GM12878 (cell line): ENCODE measurements at regions not wholly inside any gene's neighbourhood (a gene's known extent, or its start where the extent isn't known, plus 50 kb on each side); places are given as distances from the start of the nearest gene placed in this dataset.
"Not testable (repeated sequence)": the region's sequence is repeated elsewhere in the genome, so short reads cannot be mapped to it uniquely, and the experiment has no call there.

Experiments used
- ATAC-seq: fragments of 200-7000 bp; cut with Tn5 transposase; 3 replicates; pipeline ENCODE4 v1.9.1; 2020; ENCODE audit warnings: mild to moderate bottlenecking, moderate library complexity
- BruUV-seq: library from RNA; stranded (reverse); fragments of 400-500 nt; replicated peaks from 2 replicates; lab custom pipeline; 2021; lab: Mats Ljungman, UMichigan
- CTCF ChIA-PET: fragments of 300-600 bp; sonication (Branson Sonifier 250); formaldehyde crosslinking; extraction: SDS; loops from one replicate; lab custom pipeline; 2021; ENCODE audit warnings: inconsistent platforms; lab: Yijun Ruan, JAX
- POLR2A ChIA-PET: fragments of 350-600 bp; formaldehyde crosslinking; extraction: SDS; loops from one replicate; lab custom pipeline; 2021; ENCODE audit warnings: inconsistent platforms; lab: Charles Lee
- RAD21 ChIA-PET: fragments of 300-600 bp; sonication (Branson Sonifier 250); formaldehyde crosslinking; loops from one replicate; lab custom pipeline; 2023; ENCODE audit warnings: antibody characterized with exemption; ENCODE audit not compliant: unreplicated experiment; lab: Charles Lee
- SMC1A ChIA-PET: fragments of 300-600 bp; sonication (Branson Sonifier 250); formaldehyde crosslinking; loops from one replicate; lab custom pipeline; 2023; ENCODE audit not compliant: unreplicated experiment, uncharacterized antibody; lab: Charles Lee
- DNase-seq: peaks from one replicate; pipeline ENCODE4 v3.0.0-alpha.2; 2011; ENCODE audit warnings: low read depth, low spot score
- FAIRE-seq: peaks from 3 replicates; lab custom pipeline; 2011; peaks lifted over from hg19 to GRCh38; lab: Jason Lieb, UNC
- H2AFZ ChIP-seq: 2 replicates; pipeline ENCODE4 v1.6.0; 2011; ENCODE audit warnings: low read depth, low read length, control low read depth; ENCODE audit not compliant: control insufficient read depth
- H3K27ac ChIP-seq: 2 replicates; pipeline ENCODE4 v1.5.1; 2011; ENCODE audit warnings: control low read depth; ENCODE audit not compliant: control insufficient read depth, insufficient read depth
- H3K27me3 ChIP-seq, 2 experiments: replicated peaks in 1 of 2; 2 replicates each; pipeline versions ENCODE4 v1.6.0 to v1.6.1; 2011; ENCODE audit warnings: low read length in 1 of 2; ENCODE audit not compliant: control insufficient read depth in 2 of 2, insufficient read depth in 2 of 2
- H3K36me3 ChIP-seq, 2 experiments: 2 replicates each; pipeline ENCODE4 v1.5.1; 2011; ENCODE audit warnings: low read length in 1 of 2; ENCODE audit not compliant: control insufficient read depth in 2 of 2, insufficient read depth in 2 of 2
- H3K4me1 ChIP-seq: 2 replicates; pipeline ENCODE4 v1.6.1; 2011; ENCODE audit warnings: mild to moderate bottlenecking, low read length, moderate library complexity, mixed read lengths; ENCODE audit not compliant: control insufficient read depth, insufficient read depth
- H3K4me2 ChIP-seq: 2 replicates; pipeline ENCODE4 v1.6.0; 2011; ENCODE audit warnings: control low read depth; ENCODE audit not compliant: control insufficient read depth, insufficient read depth
- H3K4me3 ChIP-seq: fragments of 200-600 bp; sonication (generic); 2 replicates; pipeline ENCODE4 v1.5.1; 2016
- H3K79me2 ChIP-seq: 2 replicates; pipeline ENCODE4 v1.6.0; 2011; ENCODE audit warnings: low read length; ENCODE audit not compliant: control insufficient read depth, insufficient read depth
- H3K9ac ChIP-seq: 2 replicates; pipeline ENCODE4 v1.8.0; 2011; ENCODE audit warnings: low read length, control low read depth, mixed read lengths; ENCODE audit not compliant: control insufficient read depth, insufficient read depth
- H3K9me3 ChIP-seq: replicated peaks from 3 replicates; pipeline ENCODE4 v1.5.1; 2011; ENCODE audit warnings: mild to moderate bottlenecking, low read length; ENCODE audit not compliant: control insufficient read depth, insufficient read depth
- H4K20me1 ChIP-seq: 2 replicates; pipeline ENCODE4 v1.6.0; 2011; ENCODE audit not compliant: control insufficient read depth, insufficient read depth
- WGBS: methylation state at CpG from one replicate; pipeline ENCODE4 v1.1.6; 2016; ENCODE audit warnings: low lambda C conversion rate; ENCODE audit not compliant: insufficient replicate concordance, insufficient coverage; ENCODE audit errors: missing lambda C conversion rate; 5-methylcytosine and 5-hydroxymethylcytosine counted together
- in situ Hi-C: fragments of 300-500 bp; cut with MboI; formaldehyde crosslinking; loops from 9 replicates; pipeline ENCODE4 v1.14.3; 2018; ENCODE audit warnings: mixed read lengths
- intact Hi-C: fragments of 100-400 bp; cut with micrococcal nuclease; formaldehyde crosslinking; loops from one replicate; pipeline ENCODE4 v1.14.2; 2022; ENCODE audit not compliant: unreplicated experiment

- DNase-seq, SMC1A ChIA-PET, H3K27me3 ChIP-seq, H3K9ac ChIP-seq, in situ Hi-C loops, H3K27ac ChIP-seq, H3K36me3 ChIP-seq, ATAC-seq, FAIRE-seq, H3K4me1 ChIP-seq, intact Hi-C loops, H3K79me2 ChIP-seq, H3K4me3 ChIP-seq, H3K4me2 ChIP-seq, BruUV-seq, H2AFZ ChIP-seq, POLR2A ChIA-PET, CTCF ChIA-PET, RAD21 ChIA-PET, H3K9me3 ChIP-seq, H4K20me1 ChIP-seq: not testable (repeated sequence)
- WGBS, result 54% methylated on average over 3 of the region's 3 CpGs
Observed at GRCh38 chr5:110887170-110887569, 148.4 kb downstream of the SLC25A46 start.

GRCh38 chr5:110893854-110894483, 155.2 kb downstream of the SLC25A46 start:
- FAIRE-seq, SMC1A ChIA-PET, H3K27ac ChIP-seq, H3K9me3 ChIP-seq, POLR2A ChIA-PET, in situ Hi-C loops, ATAC-seq, H3K4me1 ChIP-seq, H4K20me1 ChIP-seq, intact Hi-C loops, DNase-seq, H3K27me3 ChIP-seq, BruUV-seq, H3K4me2 ChIP-seq, H3K79me2 ChIP-seq, H2AFZ ChIP-seq, H3K36me3 ChIP-seq, CTCF ChIA-PET, H3K9ac ChIP-seq, RAD21 ChIA-PET, H3K4me3 ChIP-seq: not testable (repeated sequence)
- WGBS, result 68% methylated on average over 29 of the region's 36 CpGs
